ENCODE measurements at regions not wholly inside any gene's neighbourhood (a gene's known extent, or its start where the extent isn't known, plus 50 kb on each side); places are given as distances from the start of the nearest gene placed in this dataset.

DNA sequence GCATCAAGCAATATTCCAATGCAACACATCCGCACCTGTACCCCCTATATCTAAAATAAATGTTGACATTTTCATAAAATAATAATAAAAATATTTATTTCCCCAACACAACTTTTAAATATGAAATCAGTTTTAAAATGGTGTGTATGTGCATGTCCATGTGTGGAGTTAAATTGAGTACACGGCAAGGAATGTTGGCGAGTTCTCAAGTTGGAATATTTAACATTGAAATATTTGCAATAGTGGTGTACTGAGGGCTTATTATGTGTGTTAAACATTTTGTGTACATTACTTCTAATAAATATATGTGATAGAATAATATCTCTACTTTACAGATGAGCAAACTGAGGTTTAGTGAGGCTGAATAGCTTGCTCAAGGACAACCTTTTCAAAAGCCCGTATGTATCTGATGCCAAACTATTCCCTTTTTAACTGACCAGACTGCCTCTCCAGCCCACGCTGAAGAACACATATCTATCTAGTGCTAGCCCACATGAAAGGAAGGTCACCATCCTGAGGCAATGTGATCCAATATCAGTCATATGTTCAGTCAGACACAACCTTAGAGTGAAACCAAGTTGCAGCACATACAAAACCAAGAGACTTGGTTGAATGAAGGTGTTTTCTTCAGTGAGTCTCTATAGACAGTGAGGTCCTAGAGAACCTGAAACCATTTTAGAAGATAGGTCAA, 192.2 kb upstream of the CDH11 start:
- TF ChIP-seq EZH2 (IDR thresholded peaks at IDR 0.05; ENCODE audit: low read length, unreplicated experiment): no peak
- TF ChIP-seq, protein P1, sequence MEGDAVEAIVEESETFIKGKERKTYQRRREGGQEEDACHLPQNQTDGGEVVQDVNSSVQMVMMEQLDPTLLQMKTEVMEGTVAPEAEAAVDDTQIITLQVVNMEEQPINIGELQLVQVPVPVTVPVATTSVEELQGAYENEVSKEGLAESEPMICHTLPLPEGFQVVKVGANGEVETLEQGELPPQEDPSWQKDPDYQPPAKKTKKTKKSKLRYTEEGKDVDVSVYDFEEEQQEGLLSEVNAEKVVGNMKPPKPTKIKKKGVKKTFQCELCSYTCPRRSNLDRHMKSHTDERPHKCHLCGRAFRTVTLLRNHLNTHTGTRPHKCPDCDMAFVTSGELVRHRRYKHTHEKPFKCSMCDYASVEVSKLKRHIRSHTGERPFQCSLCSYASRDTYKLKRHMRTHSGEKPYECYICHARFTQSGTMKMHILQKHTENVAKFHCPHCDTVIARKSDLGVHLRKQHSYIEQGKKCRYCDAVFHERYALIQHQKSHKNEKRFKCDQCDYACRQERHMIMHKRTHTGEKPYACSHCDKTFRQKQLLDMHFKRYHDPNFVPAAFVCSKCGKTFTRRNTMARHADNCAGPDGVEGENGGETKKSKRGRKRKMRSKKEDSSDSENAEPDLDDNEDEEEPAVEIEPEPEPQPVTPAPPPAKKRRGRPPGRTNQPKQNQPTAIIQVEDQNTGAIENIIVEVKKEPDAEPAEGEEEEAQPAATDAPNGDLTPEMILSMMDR (conservative IDR thresholded peaks at IDR 0.05; ENCODE audit: low read depth, low read length): no peak
